ENCODE measurements at regions not wholly inside any gene's neighbourhood (a gene's known extent, or its start where the extent isn't known, plus 50 kb on each side); places are given as distances from the start of the nearest gene placed in this dataset.

DNA sequence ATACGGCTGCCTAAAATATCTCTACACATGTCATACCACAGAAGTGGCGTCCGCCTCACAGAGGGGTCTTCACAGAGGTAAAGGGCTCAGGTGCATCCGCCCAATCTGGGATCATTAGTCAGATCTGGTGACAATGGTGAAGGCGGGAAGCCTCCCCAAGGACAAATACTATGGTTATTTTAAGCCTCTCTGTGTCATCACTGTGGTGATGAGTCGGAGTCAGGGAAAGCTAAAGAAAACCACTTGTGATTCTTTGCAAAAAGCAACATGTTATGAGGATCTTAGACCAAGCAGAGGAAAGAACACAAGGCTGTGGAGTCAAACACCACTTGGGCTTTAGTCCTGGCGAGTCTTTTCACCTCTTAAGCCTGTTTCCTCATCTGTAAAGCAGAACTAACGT lies 190.4 kb downstream of the DRD1 start:
- no peak for TF ChIP-seq EZH2phosphoT487 (IDR thresholded peaks at IDR 0.05; ENCODE audit: borderline replicate concordance, low read depth)
- TF ChIP-seq, protein P1, sequence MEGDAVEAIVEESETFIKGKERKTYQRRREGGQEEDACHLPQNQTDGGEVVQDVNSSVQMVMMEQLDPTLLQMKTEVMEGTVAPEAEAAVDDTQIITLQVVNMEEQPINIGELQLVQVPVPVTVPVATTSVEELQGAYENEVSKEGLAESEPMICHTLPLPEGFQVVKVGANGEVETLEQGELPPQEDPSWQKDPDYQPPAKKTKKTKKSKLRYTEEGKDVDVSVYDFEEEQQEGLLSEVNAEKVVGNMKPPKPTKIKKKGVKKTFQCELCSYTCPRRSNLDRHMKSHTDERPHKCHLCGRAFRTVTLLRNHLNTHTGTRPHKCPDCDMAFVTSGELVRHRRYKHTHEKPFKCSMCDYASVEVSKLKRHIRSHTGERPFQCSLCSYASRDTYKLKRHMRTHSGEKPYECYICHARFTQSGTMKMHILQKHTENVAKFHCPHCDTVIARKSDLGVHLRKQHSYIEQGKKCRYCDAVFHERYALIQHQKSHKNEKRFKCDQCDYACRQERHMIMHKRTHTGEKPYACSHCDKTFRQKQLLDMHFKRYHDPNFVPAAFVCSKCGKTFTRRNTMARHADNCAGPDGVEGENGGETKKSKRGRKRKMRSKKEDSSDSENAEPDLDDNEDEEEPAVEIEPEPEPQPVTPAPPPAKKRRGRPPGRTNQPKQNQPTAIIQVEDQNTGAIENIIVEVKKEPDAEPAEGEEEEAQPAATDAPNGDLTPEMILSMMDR (IDR thresholded peaks at IDR 0.05) = no peak
- TF ChIP-seq, protein P2, sequence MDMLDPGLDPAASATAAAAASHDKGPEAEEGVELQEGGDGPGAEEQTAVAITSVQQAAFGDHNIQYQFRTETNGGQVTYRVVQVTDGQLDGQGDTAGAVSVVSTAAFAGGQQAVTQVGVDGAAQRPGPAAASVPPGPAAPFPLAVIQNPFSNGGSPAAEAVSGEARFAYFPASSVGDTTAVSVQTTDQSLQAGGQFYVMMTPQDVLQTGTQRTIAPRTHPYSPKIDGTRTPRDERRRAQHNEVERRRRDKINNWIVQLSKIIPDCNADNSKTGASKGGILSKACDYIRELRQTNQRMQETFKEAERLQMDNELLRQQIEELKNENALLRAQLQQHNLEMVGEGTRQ (IDR thresholded peaks at IDR 0.05; ENCODE audit: borderline replicate concordance, low read depth, low read length) = no peak
- no peak for TF ChIP-seq GABPA (IDR thresholded peaks at IDR 0.05; ENCODE audit: low read depth)
- TF ChIP-seq, protein P3, sequence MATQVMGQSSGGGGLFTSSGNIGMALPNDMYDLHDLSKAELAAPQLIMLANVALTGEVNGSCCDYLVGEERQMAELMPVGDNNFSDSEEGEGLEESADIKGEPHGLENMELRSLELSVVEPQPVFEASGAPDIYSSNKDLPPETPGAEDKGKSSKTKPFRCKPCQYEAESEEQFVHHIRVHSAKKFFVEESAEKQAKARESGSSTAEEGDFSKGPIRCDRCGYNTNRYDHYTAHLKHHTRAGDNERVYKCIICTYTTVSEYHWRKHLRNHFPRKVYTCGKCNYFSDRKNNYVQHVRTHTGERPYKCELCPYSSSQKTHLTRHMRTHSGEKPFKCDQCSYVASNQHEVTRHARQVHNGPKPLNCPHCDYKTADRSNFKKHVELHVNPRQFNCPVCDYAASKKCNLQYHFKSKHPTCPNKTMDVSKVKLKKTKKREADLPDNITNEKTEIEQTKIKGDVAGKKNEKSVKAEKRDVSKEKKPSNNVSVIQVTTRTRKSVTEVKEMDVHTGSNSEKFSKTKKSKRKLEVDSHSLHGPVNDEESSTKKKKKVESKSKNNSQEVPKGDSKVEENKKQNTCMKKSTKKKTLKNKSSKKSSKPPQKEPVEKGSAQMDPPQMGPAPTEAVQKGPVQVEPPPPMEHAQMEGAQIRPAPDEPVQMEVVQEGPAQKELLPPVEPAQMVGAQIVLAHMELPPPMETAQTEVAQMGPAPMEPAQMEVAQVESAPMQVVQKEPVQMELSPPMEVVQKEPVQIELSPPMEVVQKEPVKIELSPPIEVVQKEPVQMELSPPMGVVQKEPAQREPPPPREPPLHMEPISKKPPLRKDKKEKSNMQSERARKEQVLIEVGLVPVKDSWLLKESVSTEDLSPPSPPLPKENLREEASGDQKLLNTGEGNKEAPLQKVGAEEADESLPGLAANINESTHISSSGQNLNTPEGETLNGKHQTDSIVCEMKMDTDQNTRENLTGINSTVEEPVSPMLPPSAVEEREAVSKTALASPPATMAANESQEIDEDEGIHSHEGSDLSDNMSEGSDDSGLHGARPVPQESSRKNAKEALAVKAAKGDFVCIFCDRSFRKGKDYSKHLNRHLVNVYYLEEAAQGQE (IDR thresholded peaks at IDR 0.05; ENCODE audit: low read depth, low read length) = no peak
- no peak for TF ChIP-seq YY1 (IDR thresholded peaks at IDR 0.05; ENCODE audit: low read depth)
- no peak for TF ChIP-seq RCOR1 (IDR thresholded peaks at IDR 0.05; ENCODE audit: low read length)
- TF ChIP-seq FOXM1 (IDR thresholded peaks at IDR 0.05; ENCODE audit: low read depth) = no peak
- TF ChIP-seq JUND (IDR thresholded peaks at IDR 0.05) = no peak
- TF ChIP-seq RFX5 (IDR thresholded peaks at IDR 0.05; ENCODE audit: low read length) = no peak
- TF ChIP-seq, protein P4, sequence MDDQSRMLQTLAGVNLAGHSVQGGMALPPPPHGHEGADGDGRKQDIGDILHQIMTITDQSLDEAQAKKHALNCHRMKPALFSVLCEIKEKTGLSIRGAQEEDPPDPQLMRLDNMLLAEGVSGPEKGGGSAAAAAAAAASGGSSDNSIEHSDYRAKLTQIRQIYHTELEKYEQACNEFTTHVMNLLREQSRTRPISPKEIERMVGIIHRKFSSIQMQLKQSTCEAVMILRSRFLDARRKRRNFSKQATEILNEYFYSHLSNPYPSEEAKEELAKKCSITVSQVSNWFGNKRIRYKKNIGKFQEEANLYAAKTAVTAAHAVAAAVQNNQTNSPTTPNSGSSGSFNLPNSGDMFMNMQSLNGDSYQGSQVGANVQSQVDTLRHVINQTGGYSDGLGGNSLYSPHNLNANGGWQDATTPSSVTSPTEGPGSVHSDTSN (IDR thresholded peaks at IDR 0.05) = no peak

All from SK-N-SH (cell line).